ENCODE measurements at regions not wholly inside any gene's neighbourhood (a gene's known extent, or its start where the extent isn't known, plus 50 kb on each side); places are given as distances from the start of the nearest gene placed in this dataset.
"Not testable (repeated sequence)": the region's sequence is repeated elsewhere in the genome, so short reads cannot be mapped to it uniquely, and the experiment has no call there.

DNA sequence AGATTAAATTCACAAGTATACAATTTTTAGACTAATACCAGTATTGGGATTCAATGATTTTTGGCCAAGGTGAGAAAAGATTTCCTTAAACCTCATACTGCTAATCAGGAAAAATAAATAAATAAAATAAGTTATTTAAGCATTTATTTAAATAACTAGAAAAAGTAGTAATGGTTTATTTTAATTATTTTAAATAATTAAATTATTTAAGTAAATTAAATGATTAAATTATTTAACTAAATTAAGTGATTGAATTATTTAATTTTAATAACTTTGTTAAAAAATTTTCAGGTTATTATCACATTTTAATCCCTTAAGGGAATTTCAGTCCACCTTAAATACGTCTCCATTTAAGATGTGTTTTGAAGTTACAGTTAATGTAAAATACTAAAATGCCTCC is 1831.5 kb upstream of the MIR17HG start:
- no peaks in the 10 kb centered on the region for H3K9me3 ChIP-seq (ENCODE audit: insufficient read depth, low read depth, low read length)
- peaks cover 36% of the 10 kb centered on the region for H3K4me1 ChIP-seq (ENCODE audit: insufficient read depth, low read length)
- H3K27ac ChIP-seq (ENCODE audit: low read length), result no peak overlapping the region
- no peaks in the 10 kb centered on the region for H3K36me3 ChIP-seq (ENCODE audit: insufficient read depth, low read depth, low read length)
- H3K27me3 ChIP-seq (ENCODE audit: insufficient read depth, low read length), result no peaks in the 10 kb centered on the region
- no peak overlapping the region for H3K4me3 ChIP-seq (ENCODE audit: low read length)
- H3K9ac ChIP-seq (ENCODE audit: low read depth, low read length), result no peak overlapping the region

DNA sequence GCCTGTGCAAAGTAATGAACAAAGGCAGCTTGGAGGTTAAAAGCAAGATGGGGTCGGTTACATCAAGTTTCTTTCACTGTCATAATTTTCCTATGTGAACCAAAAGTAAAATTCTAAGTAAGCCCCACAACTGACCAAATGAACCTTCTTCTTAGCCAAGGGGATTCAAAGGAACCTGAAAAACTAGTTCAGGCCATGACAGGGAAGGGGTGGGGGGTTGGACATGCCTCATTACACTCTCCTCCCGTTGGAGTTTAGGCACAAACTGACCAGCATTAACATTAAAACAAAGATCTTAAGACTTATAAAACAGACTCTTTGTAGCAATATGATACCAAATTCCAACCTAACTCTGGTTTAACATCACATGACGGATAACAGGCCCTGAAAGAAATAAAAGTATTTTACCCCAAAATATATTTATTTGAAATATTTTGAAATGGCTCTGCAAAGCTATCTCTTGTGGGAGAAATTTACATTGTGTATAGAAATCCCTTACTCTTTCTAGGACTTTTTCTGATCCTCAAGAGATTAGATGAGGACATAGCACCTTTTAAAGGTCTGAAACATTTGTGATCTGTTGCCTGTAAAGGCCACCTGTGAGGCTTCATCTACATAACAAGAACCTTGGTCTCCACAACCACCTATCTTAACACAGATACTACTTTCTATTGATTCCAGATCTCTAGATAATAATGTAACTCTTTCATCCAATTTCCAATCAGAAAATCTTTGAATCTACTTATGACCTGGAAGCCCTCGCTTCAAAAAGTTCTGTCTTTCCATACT is 1829.0 kb upstream of the MIR17HG start:
- Histone ChIP-seq H3K9ac (ENCODE audit: low read depth, low read length) (no peak overlapping the region), H3K36me3 (ENCODE audit: insufficient read depth, low read depth, low read length) (no peaks in the 10 kb centered on the region), H3K27ac (ENCODE audit: low read length) (no peak overlapping the region), H3K4me3 (ENCODE audit: low read length) (peak overlapping the region; percentile 43; the same call in 1 of the 2 replicates), H3K9me3 (ENCODE audit: insufficient read depth, low read depth, low read length) (no peaks in the 10 kb centered on the region), H3K4me1 (ENCODE audit: insufficient read depth, low read length) (peaks cover 36% of the 10 kb centered on the region), H3K27me3 (ENCODE audit: insufficient read depth, low read length) (no peaks in the 10 kb centered on the region)

DNA sequence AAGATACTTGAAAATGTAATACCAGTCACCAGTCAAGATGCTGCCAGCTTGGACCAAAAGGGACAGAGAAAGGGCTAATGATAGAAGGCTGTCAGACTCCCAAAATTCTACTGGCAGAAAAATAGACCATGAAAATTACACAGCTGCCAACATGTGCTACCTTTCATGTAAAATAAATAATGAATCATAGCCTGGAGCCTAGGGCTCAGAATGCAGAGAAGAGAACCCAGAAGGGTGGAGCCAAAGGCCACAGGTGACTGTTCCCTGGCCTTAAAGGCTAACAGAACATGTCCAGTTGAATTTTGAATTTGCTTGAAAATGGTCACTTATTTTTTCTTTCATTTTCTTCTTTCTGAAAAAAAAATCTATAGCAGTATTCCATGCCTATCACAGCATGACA is 1827.0 kb upstream of the MIR17HG start:
- no peaks in the 10 kb centered on the region for H3K36me3 ChIP-seq (ENCODE audit: insufficient read depth, low read depth, low read length)
- H3K9ac ChIP-seq (ENCODE audit: low read depth, low read length), result no peak overlapping the region
- no peak overlapping the region for H3K4me3 ChIP-seq (ENCODE audit: low read length)
- peaks cover 16% of the 10 kb centered on the region; the same call in 1 of the 2 replicates for H3K4me1 ChIP-seq (ENCODE audit: insufficient read depth, low read length)
- no peak overlapping the region for H3K27ac ChIP-seq (ENCODE audit: low read length)
- no peaks in the 10 kb centered on the region for H3K27me3 ChIP-seq (ENCODE audit: insufficient read depth, low read length)
- H3K9me3 ChIP-seq (ENCODE audit: insufficient read depth, low read depth, low read length), result no peaks in the 10 kb centered on the region

DNA sequence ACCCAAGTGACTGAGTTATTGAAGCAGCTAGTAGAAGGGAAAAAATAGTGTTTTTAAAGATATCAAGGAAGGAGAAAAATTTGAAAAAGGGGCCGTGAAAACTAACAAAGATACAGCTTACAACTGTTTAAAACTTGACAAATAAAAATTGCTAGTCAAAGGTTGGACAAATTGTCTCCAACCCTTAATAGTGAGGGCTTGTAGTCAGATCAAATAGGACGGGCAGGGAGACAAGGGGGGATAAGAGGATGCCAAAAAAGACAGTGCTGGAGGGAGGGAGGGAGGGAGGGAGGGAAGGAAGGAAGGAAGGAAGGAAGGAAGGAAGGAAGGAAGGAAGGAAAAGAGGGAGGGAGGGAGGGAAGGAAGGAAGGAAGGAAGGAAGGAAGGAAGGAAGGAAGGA is 1825.8 kb upstream of the MIR17HG start:
- H3K4me3 ChIP-seq (ENCODE audit: low read length); H3K36me3 ChIP-seq (ENCODE audit: insufficient read depth, low read depth, low read length); H3K27me3 ChIP-seq (ENCODE audit: insufficient read depth, low read length); H3K9ac ChIP-seq (ENCODE audit: low read depth, low read length); H3K27ac ChIP-seq (ENCODE audit: low read length); H3K9me3 ChIP-seq (ENCODE audit: insufficient read depth, low read depth, low read length): not testable (repeated sequence)
- peaks cover 15% of the 10 kb centered on the region; the same call in 1 of the 2 replicates for H3K4me1 ChIP-seq (ENCODE audit: insufficient read depth, low read length)

DNA sequence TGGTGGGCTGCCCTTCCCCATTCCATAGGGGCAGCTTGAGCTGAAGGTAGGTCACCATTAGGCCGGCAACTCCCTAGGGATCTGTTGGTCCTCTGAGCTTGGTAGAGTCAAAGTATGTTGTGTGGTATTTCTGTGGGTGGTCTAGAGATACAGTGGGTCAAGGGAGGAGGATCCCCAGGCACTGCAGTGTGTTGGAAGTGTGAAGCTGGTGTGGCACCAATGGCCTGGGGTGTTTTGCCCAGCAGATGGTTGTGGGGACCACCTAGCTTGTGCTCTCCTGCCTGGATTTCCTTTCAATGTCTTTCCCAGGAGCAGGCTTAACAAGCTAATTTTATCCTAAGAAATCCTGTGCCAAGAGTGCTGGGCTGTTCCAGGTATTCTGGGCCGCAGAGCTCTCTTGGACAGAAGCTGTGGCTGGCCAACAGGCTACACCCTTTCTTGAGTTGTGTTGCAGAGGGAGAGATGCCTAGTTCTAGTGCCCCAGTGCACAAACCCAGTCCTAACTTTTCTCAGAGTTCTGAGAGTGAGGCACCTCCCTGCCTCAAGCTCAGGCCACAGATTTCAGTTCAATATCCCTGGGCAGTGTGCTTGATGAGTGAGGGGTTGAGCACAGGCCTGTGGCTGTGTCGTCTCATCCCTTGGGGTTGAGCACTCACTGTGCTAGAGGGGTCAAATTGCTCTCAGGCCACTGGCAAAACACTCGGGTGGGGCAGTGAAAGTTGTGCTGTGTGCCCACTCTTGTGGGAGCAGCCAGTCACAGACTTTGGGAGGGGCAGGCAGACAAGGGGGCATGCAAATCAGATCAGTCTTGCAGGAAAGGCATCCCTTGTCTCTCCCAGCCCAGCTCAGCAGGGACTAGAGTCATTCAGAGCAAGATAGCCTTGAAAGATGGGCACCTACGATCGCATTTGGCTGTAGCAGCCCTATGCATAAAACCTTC is 1806.1 kb upstream of the MIR17HG start:
- Histone ChIP-seq H3K36me3 (ENCODE audit: insufficient read depth, low read depth, low read length) (no peaks in the 10 kb centered on the region), H3K9me3 (ENCODE audit: insufficient read depth, low read depth, low read length) (no peaks in the 10 kb centered on the region), H3K4me3 (ENCODE audit: low read length) (no peak overlapping the region), H3K4me1 (ENCODE audit: insufficient read depth, low read length) (peaks cover 7% of the 10 kb centered on the region; the same call in 1 of the 2 replicates), H3K27ac (ENCODE audit: low read length) (no peak overlapping the region), H3K27me3 (ENCODE audit: insufficient read depth, low read length) (no peaks in the 10 kb centered on the region), H3K9ac (ENCODE audit: low read depth, low read length) (no peak overlapping the region)

DNA sequence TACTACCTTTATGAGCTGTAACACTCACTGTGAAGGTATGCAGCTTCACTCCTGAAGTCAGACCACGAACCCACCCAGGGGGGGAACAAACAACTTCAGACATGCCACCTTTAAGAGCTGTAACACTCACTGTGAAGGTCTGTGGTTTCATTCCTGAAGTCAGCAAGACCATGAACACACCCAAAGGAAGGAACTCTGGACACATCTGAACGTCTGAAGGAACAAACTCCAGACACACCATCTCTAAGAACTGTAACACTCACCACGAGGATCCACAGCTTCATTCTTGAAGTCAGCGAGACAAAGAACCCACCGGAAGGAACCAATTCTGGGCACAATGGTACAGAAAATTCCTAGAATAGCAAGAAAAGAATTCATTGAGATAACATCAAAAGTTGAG is 1796.5 kb upstream of the MIR17HG start:
- no peak overlapping the region for H3K9ac ChIP-seq (ENCODE audit: low read depth, low read length)

DNA sequence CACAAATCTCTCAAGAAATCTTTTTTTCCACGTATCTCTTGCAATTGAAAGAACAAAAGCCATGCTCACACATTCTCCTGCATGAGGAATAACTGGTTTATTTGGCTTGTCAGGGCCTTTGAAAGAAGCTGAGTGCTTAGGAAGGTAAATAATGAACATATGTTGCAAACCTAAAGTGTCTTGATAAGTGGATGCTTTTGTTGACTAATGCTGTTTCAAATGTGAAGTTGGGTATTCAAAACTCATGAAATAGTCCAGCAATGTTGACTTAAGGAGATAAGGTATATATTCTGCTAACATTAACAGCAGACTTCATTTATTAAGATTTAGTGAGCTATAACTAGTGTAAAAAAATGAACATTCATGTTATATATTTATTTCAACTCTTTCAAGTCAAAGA is 1792.7 kb upstream of the MIR17HG start:
- H3K27ac ChIP-seq (ENCODE audit: low read length), result no peak overlapping the region
- H3K9ac ChIP-seq (ENCODE audit: low read depth, low read length), result no peak overlapping the region
- H3K9me3 ChIP-seq (ENCODE audit: insufficient read depth, low read depth, low read length), result no peaks in the 10 kb centered on the region
- H3K4me3 ChIP-seq (ENCODE audit: low read length), result no peak overlapping the region
- H3K27me3 ChIP-seq (ENCODE audit: insufficient read depth, low read length), result no peaks in the 10 kb centered on the region
- H3K36me3 ChIP-seq (ENCODE audit: insufficient read depth, low read depth, low read length), result no peaks in the 10 kb centered on the region
- no peaks in the 10 kb centered on the region for H3K4me1 ChIP-seq (ENCODE audit: insufficient read depth, low read length)

More for the DNA sequence above, 1796.5 kb upstream of the MIR17HG start:
- Histone ChIP-seq H3K36me3 (ENCODE audit: insufficient read depth, low read depth, low read length) (no peaks in the 10 kb centered on the region), H3K27me3 (ENCODE audit: insufficient read depth, low read length) (no peaks in the 10 kb centered on the region), H3K4me1 (ENCODE audit: insufficient read depth, low read length) (no peaks in the 10 kb centered on the region), H3K4me3 (ENCODE audit: low read length) (no peak overlapping the region), H3K27ac (ENCODE audit: low read length) (no peak overlapping the region), H3K9me3 (ENCODE audit: insufficient read depth, low read depth, low read length) (no peaks in the 10 kb centered on the region)

DNA sequence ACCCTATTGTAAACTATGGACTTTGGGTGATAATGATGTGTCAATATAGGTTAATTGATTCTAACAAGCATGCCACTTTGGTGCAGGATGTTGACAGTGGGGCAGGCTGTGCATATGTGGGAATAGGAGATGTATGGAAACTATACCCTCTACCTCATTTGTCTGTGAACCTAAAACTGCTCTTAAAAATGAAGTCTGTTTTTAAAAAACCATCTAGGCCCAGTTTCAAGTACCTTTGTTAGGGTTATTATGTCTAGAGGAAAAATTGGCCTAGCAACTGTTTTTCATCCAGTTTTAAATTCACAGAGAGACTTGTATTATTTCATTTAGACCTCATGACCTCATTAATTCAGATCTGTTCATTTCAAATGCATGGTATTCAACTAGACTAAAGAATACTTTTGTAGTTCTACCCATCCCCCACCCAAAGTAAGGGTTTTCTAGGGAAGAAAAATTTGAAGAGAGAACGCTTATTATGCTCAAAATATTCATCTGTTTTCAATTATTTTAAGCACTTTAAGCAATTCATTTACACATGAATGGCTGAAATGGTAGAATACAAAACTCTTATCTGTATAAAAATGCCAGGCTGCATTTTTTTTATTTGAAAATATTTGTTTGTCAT is 1781.9 kb upstream of the MIR17HG start:
- no peak overlapping the region for H3K27ac ChIP-seq (ENCODE audit: low read length)

DNA sequence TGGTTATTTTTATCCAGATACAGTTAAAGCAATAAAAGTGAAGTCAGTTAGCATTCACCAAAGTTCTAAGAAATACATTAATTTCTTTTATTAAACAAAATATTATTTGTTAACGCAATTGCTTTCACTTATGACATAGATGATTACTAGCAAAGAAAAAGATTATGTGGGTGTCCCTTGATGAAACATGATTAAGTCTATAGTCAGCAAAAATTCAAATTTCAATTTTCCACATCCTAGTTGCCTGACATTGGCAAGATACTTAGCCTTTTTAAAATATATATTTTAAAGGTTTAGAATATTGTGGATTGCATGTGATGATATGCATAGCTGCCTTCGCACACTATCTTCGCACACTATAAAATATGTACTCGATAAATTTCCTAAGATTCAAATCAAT is 1780.5 kb upstream of the MIR17HG start:
- H3K36me3 ChIP-seq (ENCODE audit: insufficient read depth, low read depth, low read length), result no peaks in the 10 kb centered on the region
- H3K27me3 ChIP-seq (ENCODE audit: insufficient read depth, low read length), result no peaks in the 10 kb centered on the region
- H3K27ac ChIP-seq (ENCODE audit: low read length), result no peak overlapping the region
- H3K9me3 ChIP-seq (ENCODE audit: insufficient read depth, low read depth, low read length), result peaks cover 18% of the 10 kb centered on the region
- no peaks in the 10 kb centered on the region for H3K4me1 ChIP-seq (ENCODE audit: insufficient read depth, low read length)
- no peak overlapping the region for H3K9ac ChIP-seq (ENCODE audit: low read depth, low read length)
- H3K4me3 ChIP-seq (ENCODE audit: low read length), result no peak overlapping the region

More for the DNA sequence above, 1781.9 kb upstream of the MIR17HG start:
- no peak overlapping the region for H3K4me3 ChIP-seq (ENCODE audit: low read length)
- H3K4me1 ChIP-seq (ENCODE audit: insufficient read depth, low read length), result no peaks in the 10 kb centered on the region
- no peak overlapping the region for H3K9ac ChIP-seq (ENCODE audit: low read depth, low read length)
- H3K36me3 ChIP-seq (ENCODE audit: insufficient read depth, low read depth, low read length), result no peaks in the 10 kb centered on the region
- peaks cover 3% of the 10 kb centered on the region; the same call in 1 of the 2 replicates for H3K9me3 ChIP-seq (ENCODE audit: insufficient read depth, low read depth, low read length)
- no peaks in the 10 kb centered on the region for H3K27me3 ChIP-seq (ENCODE audit: insufficient read depth, low read length)

DNA sequence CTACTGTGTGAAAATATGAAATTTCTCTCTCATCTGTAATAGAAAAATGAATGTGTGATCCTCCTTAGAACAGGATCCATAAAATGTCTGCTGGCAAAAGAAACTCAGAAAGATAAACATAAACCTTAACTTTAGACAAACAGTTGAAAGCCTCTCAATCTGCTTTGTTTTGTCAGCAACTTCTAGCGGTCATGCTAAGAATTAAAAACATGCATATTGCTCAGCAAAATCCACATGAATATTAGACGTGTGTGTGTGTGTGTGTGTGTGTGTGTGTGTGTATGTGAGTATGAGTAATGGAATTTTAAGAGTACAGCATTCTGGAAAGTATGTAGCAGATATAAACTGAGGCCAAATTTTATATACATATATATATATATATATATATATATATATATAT is 1779.2 kb upstream of the MIR17HG start:
- Histone ChIP-seq H3K4me3 (ENCODE audit: low read length) (no peak overlapping the region), H3K4me1 (ENCODE audit: insufficient read depth, low read length) (no peaks in the 10 kb centered on the region), H3K27me3 (ENCODE audit: insufficient read depth, low read length) (no peaks in the 10 kb centered on the region), H3K9ac (ENCODE audit: low read depth, low read length) (no peak overlapping the region), H3K9me3 (ENCODE audit: insufficient read depth, low read depth, low read length) (peaks cover 23% of the 10 kb centered on the region), H3K36me3 (ENCODE audit: insufficient read depth, low read depth, low read length) (no peaks in the 10 kb centered on the region), H3K27ac (ENCODE audit: low read length) (no peak overlapping the region)

DNA sequence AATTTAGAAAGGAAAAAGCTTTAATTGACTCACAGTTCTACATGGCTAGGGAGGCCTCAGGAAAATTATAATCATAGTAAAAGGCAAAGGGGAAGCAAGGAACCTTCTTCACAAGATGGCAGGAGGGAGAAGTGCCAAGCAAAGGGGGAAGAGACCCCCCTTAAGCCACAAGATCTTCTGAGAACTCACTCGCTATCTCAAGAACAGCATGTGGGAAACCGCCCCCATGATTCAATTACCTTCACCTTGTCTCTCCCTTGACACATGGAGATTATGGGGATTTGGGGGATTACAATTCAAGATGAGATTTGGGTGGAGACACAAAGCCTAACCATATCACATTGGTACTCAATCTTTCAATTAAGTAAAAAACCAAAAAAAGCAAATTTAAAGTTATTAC is 1778.7 kb upstream of the MIR17HG start:
- H3K36me3 ChIP-seq (ENCODE audit: insufficient read depth, low read depth, low read length), result no peaks in the 10 kb centered on the region
- H3K9me3 ChIP-seq (ENCODE audit: insufficient read depth, low read depth, low read length), result peaks cover 23% of the 10 kb centered on the region
- H3K27me3 ChIP-seq (ENCODE audit: insufficient read depth, low read length), result no peaks in the 10 kb centered on the region
- no peak overlapping the region for H3K4me3 ChIP-seq (ENCODE audit: low read length)
- H3K27ac ChIP-seq (ENCODE audit: low read length), result no peak overlapping the region
- H3K9ac ChIP-seq (ENCODE audit: low read depth, low read length), result no peak overlapping the region
- no peaks in the 10 kb centered on the region for H3K4me1 ChIP-seq (ENCODE audit: insufficient read depth, low read length)
